ENCODE measurements at regions not wholly inside any gene's neighbourhood (a gene's known extent, or its start where the extent isn't known, plus 50 kb on each side); places are given as distances from the start of the nearest gene placed in this dataset.

DNA sequence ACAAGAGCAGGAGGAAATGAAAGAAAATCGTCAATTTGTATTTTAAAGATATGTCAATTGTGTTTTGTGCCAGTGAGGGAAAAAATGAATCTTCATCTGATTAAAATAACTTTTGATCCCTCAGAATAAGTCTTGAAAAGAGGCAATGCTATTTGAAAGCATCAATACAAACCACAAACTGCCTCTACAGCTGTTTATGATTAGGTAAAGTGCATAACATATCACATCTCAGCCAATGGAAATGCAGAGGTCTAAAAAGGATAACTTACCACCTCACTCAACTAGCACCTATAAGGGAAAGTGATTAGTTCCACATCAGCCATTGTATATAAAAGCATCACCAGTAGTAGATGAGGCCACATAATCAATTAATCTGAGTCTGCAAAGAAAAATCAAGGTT lies 492.2 kb upstream of the CDH2 start:
- TF ChIP-seq, protein P1, sequence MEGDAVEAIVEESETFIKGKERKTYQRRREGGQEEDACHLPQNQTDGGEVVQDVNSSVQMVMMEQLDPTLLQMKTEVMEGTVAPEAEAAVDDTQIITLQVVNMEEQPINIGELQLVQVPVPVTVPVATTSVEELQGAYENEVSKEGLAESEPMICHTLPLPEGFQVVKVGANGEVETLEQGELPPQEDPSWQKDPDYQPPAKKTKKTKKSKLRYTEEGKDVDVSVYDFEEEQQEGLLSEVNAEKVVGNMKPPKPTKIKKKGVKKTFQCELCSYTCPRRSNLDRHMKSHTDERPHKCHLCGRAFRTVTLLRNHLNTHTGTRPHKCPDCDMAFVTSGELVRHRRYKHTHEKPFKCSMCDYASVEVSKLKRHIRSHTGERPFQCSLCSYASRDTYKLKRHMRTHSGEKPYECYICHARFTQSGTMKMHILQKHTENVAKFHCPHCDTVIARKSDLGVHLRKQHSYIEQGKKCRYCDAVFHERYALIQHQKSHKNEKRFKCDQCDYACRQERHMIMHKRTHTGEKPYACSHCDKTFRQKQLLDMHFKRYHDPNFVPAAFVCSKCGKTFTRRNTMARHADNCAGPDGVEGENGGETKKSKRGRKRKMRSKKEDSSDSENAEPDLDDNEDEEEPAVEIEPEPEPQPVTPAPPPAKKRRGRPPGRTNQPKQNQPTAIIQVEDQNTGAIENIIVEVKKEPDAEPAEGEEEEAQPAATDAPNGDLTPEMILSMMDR (IDR thresholded peaks at IDR 0.05) = no peak
- no peak for TF ChIP-seq POLR2A (IDR thresholded peaks at IDR 0.05)

All from uterus (tissue), 2 donors.